NCI-H748 (cell line): ENCODE measurements at regions not wholly inside any gene's neighbourhood (a gene's known extent, or its start where the extent isn't known, plus 50 kb on each side); places are given as distances from the start of the nearest gene placed in this dataset.

Source experiments
- DNase-seq: peaks from one replicate; lab custom pipeline; 2025; ENCODE audit not compliant: unreplicated experiment; lab: John Stamatoyannopoulos, UW

DNA sequence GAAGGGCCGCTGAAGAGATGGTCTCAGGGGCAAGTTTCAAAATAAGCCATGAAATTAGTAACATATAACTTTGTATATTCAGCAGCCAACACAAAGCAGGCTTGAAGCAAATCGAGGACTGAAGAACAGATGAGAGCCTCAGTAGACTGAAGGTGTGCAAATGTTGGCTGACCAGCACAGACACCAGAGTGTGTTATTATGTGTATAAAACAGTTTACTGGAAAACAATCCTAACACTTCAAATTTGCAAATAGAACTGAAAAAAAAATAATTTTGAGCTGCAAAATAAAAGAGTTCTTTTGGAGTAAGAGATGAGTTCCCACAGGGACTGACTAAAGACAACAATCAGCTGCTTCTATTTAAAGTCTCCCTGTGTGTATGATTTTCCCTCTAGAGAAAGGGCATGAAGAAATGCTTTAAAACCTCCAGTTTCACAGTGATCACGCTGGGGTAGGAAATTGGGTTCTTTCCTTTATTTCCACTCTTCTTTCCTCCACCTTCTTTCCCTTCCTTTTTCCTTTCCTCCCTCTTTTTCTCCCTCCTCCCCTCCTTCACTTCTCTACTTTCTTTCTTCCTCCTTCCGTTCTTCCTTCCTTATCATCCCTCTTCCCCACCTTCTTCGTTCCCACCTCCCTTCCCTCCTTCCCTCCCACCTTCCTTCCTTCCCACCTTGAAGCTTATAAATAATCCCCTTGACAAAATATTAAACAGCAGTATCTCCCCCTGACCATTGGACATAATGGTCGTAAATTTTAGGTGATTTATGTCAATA lies 383.9 kb upstream of the DCN start:
- no peak for DNase-seq

DNA sequence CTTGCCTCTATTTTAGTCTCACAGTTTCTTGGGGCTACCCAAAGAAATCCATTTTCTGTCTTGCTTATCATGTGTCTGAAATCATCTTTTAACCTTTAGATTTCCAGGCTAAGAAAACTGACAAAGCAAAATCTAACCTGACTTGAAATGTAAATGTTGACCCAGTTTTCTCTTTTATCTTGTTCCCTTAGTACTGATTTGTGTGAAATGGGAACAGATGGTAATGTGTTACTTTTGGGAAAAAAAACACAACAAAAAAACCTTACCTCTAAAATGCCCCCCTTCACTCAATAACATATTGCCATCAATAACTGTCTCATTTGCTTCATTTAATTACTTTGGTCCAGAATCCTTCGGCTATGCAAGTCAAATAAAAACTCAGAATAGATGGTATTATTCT lies 383.2 kb upstream of the DCN start:
- DNase-seq, result no peak

DNA sequence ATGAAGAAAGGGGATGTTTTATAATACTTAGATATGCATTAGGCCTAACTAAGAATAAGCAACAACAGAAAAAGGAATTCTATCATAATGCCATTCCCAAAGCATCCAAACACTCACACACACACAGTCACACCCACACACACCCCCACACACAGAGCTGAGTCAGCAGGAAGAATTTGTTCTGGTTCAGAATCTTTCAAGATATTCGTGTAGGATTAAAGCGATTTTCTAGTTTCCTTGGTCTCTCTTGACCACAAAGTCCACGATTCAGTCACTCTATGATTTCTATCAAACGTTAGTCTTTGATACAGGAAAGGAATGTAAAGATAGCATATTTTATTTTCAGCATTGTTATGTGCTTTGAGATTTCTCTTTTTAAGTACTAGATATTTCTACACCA lies 382.6 kb upstream of the DCN start:
- DNase-seq, result no peak

DNA sequence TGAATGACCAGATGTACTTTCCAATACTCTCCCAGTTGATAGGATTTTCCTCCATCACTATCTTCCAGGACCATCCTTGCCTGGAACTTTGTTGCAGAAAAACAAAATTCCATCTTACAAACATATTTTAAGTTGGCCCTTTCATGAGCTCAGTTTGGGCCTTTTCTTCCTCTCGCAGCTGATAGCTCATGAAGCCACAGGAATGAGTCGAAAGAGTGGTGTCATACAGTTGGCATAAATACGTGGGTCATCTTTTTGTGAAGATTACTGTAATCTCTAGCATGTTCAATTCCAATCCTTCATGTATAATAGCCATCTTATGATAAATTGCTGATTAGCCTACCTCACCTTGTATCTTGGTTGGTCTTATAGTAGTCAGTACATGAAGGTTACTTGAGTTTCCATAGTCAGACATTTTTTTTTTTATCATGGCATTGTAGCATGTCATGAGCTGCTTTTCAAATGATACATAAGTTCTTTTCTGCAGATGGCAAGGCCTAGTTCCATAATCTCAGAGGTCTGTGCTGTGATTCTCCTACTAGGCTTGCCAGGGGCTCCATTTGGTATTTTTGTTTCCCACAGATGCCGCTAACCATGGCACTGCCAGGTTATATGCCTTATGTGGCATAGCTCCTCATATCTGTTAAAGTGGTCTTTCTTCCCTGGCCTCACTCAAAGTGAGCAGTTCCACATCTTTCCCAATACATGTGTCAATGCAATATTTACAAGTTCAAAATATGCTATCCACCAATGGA lies 380.6 kb upstream of the DCN start:
- no peak for DNase-seq

DNA sequence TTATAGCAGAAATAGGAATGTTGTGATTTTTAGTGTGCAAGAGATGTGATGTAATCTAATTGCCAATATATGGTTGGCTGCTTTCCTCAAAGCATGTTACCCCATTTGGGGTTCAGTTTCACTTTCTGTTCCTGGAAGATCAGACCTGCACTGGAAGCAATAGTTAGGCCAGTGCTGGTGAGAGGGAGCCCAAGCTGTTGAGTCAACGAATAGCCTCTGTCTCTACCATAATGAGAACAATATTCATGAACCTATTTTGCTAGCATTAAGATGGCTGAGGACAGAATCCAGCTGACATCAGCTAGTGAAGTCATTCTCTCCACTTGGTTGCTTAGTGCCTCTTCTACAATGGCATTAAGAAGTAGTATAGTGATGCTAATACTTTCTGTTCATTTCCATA lies 379.9 kb upstream of the DCN start:
- no peak for DNase-seq

DNA sequence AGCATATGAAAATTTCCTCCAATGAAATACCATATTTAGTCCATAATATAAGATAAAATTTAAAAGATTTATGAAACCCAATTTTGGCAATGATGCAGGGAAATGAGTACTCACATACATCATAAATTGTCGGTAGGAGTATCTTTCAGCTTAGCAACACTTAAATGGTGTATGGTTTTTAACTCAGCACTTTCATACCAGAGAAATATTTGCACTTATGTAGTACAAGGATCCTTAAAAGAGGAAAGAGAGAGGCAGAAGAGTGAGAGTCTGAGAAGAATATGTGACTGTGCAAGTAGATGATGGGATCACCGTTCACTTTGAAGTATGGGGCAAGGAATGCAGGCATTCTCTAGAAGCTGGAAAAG lies 379.3 kb upstream of the DCN start:
- DNase-seq, result no peak

DNA sequence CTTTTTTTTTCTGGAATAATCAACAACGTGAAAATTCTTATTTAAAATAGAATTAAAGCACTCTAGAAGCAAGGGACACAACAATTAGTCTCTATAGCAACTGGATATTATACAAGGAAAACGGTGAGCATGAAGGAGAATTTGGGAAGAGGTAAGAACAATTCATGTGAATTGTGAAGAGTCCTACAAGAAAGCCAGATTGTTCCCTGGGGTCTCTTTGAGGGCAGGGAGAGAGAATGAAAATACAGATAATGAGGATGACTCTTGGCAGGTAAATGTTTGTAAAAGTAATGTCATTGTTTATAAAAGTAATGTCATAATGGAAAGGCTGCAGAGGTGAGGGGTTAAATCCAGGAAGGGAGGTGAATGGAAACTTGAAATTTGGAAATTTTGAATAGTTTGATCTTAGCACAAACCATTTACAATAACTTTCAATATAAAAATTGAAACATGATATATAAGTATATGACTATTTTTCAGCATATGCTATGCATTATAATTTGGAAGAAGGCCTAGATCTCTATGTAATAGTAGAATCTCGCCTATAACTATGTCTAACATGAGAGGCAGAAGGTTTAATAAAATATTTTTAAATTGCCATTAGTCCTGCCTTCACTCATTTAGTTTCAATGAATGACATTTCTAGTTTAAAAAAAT lies 378.8 kb upstream of the DCN start:
- no peak for DNase-seq

DNA sequence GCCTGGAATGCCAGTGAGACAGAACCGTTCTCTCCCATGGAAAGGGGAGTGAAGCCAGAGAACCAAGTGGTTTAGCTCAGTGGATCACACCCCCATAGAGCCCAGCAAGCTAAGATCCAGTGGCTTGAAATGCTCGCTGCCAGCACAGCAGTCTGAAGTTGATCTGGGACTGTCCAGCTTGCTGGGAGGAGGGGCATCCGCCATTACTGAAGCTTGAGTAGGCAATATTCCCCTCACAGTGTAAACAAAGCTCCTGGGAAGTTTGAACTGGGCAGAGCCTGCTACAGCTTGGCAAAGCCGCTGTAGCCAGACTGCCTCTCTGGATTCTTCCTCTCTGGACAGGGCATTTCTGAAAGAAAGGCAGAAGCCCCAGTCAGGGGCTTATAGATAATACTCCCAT lies 374.3 kb upstream of the DCN start:
- DNase-seq, result no peak

DNA sequence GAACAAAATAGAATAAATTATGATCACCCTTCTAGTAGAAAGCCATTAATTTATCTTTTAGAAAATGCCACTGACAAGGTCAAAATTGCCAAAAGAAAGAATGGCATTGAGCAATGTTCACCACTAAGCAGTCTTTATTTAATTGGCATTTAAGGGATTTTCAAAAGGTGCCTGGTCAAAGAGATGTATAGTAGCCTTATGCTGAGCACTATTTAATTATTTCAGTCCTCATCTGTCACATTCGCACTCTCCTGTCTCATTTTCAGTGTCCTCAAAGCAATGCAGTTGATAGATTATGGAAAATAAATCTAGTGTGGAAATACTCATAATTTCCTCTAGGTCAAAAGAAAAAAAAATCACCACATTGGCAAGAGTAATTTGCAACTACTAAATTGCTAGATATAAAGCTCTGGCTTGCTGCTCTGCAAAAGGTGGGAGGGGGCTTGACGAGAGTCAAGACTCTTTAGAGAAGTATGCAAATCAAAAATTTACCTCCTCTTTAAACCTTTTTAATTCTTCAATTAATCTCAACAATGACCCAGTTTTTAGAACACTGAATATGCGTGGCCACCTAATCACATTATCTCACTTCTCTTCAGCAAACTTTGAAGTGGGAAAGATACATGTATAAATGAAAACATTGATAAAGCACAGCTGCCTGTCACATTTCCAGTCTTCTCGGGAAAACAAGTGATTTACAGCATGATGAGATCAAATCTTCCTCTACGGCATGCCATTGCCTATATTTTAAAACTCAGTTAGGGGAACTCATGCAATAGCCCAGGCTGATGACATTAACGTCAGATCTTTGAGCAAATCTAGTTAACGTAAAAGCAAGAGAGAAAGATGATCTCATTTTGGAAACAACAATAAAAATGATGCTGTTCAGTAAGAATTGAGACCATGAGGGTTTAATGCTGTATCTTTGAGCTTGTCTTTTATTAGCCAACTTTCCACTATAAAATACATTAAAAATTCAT lies 373.1 kb upstream of the DCN start:
- no peak for DNase-seq

DNA sequence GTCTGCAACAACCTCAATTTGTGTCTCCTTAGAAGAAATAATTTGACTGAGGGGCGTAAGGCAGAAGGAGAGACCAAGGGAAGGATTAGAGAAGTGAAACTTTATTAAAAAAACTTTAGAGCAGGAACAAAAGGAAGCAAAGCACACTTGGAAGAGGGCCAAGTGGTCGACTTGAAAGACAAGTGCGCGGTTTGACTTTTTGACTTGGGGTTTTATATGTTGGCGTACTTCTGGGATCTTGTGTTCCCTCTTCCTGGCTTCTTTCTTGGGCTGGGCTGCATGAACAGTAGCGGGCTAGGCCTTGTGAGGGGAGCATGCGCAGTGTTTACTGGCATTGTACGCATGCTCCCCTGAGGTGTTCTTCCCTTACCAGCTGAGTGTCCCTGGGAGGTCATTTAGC lies 369.3 kb upstream of the DCN start:
- no peak for DNase-seq

DNA sequence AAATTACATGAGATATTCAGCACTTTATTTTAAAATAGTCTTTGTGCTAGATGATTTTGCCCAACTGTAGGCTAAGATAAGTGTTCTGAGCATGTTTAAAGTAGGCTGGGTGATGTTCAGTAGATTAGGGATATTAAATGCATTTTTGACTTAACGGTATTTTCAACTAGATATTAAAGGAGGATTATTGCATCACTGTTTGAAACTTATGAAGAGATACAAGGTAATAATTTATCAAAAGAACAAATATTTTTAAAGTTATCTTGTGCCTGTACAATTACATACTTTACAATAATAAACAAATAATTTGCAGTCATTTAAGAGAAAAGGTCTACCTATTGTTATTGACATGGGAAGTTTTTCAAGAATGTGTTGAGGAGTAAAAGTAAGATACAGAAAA lies 368.6 kb upstream of the DCN start:
- no peak for DNase-seq

DNA sequence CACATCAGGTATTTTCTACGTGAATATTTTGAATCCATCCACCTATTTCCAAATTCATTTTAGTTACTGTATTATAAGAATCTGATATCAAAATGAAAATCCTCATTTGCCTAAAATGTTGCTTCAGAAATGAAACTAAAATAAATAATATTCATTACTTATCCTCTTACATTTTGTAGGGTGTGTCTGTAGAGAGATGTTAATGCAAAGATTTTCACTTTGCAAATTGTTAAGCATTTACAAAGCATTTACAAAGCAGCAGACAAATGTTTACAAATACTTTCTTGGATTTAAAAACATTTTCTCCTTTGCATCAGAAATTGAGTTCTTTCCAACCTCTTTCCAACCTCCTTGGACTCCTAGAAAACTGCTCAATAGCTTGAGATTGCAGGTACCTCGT lies 360.0 kb upstream of the DCN start:
- DNase-seq, result no peak

DNA sequence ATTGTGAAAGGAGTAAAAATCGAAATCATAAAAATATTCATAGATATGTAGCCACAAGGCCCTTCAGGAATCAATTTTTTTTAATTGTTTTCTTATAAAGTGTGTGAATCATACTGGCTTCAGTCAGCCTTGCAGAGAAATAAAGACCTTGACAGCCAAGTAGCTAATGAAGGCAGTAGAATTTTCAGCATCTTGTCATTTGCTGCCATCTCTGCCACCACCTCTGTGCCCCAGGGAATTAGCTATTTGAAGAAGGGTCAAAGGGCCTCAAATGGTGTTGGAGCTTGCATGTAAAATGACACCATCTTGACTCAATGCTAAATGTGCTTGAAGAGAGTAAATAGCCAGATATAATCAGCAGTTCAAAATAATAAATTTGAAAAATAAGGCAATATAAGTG lies 359.4 kb upstream of the DCN start:
- peak; percentile 64 for DNase-seq

DNA sequence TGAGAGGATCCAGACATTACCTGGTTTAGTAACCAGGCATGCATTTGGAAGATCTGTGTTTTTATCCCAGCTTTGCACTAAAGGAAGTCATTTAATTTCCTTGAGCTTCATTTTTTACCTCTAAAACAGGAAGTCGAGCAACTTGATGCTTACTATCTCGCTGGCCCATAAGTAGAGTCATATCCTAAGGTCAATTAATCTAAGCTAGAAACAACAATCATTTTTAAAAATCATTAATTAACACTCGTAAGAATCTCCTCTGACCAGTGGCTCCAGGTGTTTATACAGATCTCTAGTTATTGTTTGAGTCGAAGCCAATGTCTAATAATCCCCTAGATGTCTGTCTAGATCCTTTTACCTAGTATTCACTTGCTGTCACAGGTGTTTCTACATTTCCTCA lies 355.8 kb upstream of the DCN start:
- no peak for DNase-seq

DNA sequence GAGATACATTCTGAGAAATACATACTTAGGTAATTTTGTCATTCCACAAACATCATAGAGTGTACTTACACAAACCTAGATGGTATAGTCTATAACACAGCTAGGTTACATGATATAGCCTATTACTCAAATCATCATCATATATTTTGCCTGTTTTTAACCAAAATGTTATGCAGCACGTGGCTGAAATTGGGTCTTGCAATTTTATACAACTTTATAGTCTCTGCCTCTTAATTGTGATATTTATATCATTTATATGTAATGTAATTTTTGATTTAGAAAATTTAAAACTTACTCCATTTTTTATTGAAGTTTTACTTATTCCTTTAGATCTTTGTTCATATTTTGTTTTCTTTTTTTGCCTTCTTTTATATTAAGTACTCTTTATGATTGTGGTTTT lies 350.7 kb upstream of the DCN start:
- DNase-seq, result no peak

DNA sequence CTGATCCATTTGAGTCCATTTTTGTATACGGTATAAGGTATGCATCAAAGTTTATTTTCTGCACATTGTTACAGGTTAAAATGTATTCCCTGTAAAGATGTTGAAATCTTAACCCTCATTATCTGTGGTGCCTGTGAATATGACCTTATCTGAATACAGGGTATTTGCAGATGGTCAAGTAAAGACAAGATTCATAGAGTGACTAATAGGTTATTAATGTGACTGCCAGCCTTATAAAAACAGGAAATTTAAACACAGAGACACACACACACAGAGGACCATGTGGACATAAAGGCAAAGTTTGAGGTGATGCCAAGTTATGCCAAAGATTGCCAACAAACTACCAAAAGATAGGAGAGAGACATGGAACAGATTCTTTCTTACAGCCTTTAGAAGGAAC lies 347.2 kb upstream of the DCN start:
- no peak for DNase-seq

DNA sequence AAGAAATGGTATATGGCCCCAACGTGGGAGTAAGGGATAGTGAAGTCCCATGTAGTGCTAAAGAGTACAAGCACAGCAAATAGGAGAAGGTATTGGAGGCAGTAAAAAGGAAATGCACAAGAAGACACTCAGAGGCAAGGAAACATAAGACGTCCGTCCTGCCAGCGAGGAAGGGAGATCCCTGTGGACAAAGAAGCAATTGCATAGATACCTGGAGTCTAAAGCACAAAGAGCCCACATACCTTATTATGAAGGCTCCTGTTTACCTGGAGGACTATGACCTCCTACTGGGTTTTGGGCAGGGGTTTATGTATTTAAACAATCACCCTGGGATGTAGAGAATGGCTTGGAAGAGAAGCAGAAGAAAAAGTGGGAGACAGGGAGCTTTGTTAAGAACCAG lies 341.2 kb upstream of the DCN start:
- DNase-seq, result no peak

DNA sequence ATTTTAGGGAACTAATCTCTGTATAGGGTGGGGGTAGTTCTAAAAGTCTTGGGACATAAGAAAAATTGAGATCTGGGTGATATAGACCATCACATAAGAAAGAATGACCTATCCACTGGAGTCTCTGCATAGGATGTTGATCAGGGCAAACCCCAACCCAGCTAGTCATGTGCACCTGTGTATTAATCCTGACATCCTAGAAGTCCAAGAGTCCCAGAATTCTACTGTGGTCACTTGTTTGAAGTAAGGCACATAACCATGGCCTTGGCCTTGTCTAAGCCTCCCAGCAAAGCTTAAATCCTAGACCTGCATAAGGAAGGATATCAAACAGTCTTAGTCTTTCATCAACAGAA lies 334.1 kb upstream of the DCN start:
- DNase-seq, result no peak

DNA sequence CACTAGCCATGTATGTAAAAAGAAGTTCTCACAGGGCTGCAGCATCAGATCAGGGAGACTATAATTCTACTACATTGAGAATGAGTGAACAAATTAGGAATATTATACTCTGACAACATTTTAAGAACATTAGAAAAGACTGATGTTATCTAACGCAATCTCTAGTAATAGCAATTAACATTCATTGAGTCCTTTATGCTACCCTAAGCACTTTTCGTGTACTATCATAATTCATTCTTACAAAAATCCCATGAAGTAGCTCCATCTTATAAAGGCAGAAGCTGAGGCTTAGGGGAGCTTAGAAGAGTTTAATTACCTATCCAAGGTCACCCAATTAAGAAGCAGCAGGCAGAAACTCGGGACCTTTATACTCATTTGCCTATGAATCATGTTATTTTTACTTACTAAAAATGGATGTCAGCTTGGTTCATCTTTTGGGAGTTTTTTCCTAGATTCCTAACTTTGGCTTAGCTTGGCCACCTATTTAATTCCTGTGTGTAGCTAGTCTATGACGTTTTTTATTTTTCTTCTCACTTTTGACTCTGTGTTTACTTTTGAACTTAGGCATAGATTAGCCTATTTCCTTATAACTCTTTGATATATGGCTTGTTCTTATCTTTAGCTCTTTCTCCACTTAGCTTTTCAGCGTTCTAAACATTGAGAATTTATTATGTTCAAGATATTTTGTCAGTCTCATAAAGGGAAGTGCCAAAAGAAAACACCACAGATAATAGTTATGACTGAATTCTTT lies 333.5 kb upstream of the DCN start:
- no peak for DNase-seq

DNA sequence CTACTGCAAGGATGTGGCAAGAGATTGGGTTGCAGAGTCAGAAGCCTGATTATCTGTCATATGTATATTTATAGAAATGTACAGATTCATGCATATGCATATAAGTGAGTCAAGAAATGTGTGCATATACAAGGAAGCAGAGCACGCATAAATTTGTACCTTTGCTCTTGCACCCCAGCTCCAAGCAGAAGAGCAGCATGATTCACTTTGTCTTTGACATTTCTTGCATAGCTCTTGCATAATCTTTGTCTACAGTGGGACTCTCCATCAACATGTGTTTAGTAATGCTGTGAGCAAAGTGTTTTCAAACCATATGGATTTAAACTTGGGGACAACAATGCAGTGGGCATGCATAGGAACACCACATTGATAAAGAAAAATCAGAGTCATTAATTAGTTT lies 330.7 kb upstream of the DCN start:
- no peak for DNase-seq
